GM18498 (cell line): ENCODE measurements at regions not wholly inside any gene's neighbourhood (a gene's known extent, or its start where the extent isn't known, plus 50 kb on each side); places are given as distances from the start of the nearest gene placed in this dataset.

Experiments
- ATAC-seq: cut with Tn5 transposase; IDR thresholded peaks from one replicate; pipeline ENCODE4 v1.9.1; 2021; ENCODE audit warnings: mild to moderate bottlenecking, moderate library complexity; ENCODE audit not compliant: unreplicated experiment

- ATAC-seq: no peak
Observed at GRCh38 chr5:38101897-38102296, 156.5 kb upstream of the EGFLAM start.

- no peak for ATAC-seq
Observed at GRCh38 chr5:38099205-38100168, 158.9 kb upstream of the EGFLAM start.

DNA sequence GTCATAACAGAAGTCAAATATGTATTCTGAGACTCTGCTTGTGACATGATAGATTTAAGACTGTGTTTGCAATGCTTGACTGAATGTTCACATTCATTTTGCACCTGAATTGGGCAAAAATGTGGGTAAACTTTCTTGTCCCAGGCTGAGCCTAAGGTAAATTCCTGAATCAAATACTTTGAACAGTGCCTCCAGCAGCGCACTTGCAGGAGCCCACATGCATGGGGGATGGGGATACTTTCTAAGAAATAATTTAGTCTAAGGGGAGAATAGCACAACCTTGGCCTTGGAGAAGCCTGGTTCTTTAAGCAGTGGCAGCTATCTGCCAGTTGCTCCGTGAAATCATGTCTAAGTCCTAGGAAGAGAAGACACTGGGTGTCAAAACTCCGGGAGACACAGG lies 163.5 kb upstream of the EGFLAM start:
- ATAC-seq: no peak

DNA sequence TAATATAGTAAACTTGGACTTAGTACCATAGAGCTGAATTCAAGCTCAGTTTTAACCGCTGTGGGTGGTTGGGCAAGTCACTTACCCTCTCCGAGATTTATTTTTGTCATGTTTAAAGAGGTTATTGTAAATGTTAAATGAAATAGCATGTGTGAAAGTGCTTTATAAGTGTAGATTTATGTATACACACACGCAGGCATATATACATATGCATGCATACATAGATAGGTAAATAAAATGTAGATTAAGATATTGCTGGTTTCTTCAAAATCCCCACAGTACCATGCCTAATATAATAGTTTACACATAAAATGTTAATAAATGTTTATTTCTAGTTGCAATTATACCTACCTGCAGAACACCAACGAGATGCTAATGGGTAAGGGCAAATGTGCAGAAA lies 164.5 kb upstream of the EGFLAM start:
- no peak for ATAC-seq

DNA sequence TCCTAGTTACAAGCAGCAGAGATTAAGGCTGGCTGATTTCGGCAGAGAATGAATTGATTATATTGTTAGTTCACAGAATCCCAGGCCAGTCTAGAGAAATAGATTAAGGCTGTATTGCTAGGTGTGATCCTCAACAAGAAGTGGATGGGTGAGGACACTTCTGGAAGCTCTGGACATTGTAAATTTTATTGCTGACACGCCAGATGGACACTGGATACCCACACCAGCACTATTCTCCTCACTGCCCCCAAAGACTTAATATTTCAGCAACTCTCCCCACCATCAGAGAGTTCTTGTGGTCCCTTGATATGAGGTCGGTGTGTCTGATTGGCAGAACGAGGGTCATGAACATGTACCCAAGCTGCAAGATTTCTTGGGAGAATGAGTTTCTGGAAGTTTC lies 171.6 kb upstream of the EGFLAM start:
- ATAC-seq: no peak

GRCh38 chr5:38079620-38080402 lies 178.5 kb upstream of the EGFLAM start:
- no peak for ATAC-seq

DNA sequence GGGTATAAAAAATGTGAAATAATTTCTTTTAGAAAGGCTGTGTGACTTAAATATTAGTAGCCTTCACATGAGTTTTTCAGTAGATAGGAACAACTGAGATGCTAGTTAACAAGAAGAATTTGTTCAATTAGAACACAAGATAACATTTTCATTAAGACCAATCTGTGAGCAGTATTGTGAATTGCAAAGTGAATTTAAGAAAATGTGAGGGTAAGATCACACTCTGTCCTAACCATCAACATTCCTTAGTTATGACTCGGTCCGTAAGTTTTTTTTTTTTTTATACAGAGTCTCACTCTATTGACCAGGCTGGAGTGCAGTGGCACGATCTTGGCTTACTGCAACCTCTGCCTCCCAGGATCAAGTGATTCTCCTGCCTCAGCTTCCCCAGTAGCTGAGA lies 180.2 kb upstream of the EGFLAM start:
- no peak for ATAC-seq

DNA sequence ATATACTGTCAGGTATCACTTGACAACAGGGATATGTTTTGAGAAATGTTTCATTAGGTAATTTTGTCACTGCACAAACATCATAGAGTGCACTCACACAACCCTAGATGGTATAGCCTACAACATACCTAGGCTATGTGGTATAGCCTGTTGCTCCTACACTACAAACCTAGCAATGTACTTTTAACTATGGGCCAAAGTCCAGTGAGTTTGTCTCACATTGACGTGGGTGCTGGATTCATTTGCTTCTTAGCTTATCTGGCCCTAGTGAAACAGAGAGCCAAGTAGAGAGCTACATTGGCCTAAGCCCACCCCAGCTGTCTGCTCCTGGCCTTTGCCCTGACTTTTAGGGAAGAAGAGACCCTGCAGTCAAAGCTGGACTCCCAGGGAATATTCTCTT lies 180.7 kb upstream of the EGFLAM start:
- no peak for ATAC-seq

DNA sequence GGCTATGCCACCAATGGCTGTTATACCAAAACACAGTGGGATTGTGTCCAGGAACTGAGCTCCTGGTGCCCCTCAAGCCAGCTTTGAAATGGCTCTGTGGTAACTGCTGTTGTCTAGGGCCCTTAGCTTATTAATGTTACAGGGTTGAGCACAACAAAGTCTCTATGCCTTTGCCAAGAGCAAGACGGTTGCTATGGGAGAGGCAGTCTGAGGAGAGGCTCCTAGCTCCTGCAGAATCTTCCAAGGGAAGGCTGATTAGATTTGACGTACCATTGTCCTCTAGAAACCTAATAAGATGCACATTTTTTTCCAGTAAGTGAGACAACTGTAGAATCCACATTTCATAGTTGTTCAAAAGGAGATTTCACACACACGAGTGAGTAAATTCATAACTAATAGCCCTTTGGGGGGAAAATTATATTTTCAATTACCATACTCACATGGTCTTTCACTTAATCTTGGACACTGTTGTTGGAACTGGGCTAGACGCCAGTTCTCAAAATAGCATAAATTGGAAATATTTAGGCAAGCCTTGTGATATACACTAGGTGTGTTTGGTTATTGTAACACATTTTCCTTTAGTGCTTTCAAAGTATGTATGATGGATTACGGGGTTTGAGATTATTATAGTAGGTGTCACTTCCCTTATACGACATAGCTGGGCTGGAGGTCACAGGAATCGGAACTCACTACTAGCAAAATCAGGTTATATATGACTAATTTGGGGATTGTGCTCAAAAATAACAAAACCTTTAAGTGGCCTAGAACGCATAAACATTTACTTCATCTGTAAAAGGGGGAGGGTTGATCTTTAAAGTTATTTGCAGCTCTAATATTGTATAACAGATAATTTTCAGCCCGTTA lies 186.3 kb upstream of the EGFLAM start:
- ATAC-seq: no peak

DNA sequence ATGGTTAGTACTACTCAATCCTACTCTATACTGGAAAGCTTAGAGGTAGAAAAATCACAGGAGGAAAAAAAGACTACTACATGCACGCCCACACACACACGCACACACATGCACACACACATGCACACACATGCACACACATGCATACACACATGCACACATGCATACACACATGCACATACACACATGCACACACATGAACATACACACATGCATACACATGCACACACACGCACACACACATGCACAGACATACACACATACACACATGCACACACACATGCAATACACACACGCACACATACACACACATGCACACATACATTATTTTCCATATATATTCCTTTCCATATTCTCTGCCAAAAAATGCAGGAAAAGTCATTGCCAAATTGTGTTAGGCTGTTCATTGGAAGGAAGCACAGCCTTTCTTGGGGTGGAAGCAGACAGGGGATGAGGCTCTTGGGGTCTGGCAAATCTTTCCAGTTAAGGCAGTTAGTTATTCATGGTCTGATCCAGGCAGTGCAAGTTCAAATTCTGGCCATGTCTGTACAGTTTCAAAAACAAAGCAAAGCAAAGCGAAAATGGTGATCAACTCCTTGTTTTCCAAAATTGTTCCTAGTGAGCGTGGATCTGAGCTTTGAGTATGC lies 187.9 kb upstream of the EGFLAM start:
- no peak for ATAC-seq

DNA sequence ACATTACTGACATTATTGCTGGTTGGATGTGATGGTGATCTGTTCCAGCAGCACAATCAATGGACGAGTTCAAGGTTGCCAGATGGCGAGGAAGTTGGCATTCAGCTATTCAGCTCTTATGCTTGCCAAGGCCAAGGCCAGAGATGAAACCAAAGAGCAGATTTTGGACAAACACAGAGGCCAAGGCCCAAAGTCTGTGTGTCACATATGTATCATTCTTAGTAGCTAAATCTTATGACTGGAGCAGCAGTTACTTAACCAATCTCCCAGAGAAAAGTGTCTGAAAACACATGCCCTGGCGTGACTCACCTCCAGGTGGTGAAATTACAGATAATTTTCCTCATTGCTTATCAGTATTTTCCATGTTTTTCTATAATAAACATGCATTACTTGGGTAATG lies 189.0 kb upstream of the EGFLAM start:
- no peak for ATAC-seq

GRCh38 chr5:38060354-38060753 lies 198.0 kb upstream of the EGFLAM start:
- no peak for ATAC-seq

- no peak for ATAC-seq
Observed at GRCh38 chr5:38059876-38060275, 198.5 kb upstream of the EGFLAM start.

- ATAC-seq: no peak
Observed at GRCh38 chr5:38051711-38052511, 206.4 kb upstream of the EGFLAM start.

GRCh38 chr5:38048400-38048799 lies 208.6 kb upstream of the GDNF start:
- no peak for ATAC-seq

DNA sequence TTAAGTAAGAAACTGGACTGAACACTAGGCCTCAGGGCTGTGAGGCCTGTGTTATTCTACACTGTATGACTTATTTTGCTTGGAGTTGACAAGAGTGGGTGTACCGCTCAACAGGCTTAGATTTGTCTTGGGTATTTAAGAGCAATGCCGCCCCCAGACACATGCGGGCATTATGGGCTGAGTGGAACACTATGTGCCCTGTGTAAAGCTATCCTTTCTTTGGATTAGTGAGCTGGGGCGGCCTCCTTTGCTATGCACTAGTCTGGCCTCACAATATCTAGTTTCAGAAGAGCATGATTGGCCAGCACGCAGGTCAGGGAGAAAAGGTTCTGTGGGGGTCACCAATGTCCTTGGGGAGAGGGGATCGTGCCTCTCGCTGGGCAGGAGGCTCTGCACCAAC lies 206.3 kb upstream of the GDNF start:
- no peak for ATAC-seq

GRCh38 chr5:38045446-38045845 lies 205.6 kb upstream of the GDNF start:
- no peak for ATAC-seq

DNA sequence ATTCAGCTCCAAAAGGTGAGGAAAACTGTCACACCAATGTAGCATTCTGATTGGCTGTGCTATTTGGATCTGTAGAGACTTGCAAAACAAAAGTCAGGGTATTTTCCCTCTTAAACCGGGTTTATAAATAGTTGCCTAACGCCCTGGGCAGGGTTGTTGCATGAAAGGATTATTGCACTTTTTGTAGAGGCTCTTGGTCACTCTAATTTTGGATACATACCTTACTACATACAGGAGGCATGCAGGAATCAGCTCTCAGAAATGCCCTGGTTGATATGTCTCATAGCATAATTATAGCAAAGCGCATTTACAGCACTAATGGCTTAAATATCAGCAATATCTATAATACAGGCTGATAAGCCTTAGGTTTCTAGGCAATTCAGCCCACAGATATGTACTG lies 200.0 kb upstream of the GDNF start:
- ATAC-seq: no peak

DNA sequence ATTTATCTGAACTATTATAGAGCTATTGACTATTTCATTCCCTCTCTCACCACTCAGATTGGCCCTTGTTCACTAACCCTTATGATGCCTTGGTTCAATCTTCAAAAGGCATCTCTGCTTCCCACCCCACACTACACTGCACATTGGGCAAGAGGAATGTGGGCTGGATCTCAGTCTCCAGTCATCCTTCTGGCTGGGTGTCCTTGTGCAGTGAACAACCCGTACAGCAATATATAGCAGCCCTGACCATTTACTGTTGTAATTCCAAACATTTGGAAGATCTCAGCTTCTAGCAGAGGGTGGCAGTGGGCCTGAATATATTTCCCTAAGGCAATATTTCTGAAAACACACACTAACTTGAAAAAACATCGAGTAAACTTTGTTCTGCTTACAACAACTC lies 199.2 kb upstream of the GDNF start:
- ATAC-seq: no peak

DNA sequence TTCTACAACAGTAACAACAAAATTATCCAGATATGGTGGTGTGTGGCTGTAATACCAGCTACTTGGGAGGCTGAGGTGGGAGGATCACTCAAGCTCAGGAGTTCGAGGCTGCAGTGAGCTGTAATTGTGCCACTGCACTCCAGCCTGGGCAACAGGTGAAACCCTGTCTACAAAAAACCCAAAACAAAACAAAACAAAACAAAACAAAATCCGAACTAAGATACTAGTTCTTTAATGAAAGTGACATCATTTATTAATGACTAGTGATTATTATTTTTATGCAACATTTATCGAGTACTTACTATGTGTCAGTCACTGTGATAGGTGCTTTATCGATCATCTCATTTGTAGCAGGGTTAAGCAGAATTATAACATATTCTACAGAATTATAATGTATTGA lies 196.9 kb upstream of the GDNF start:
- no peak for ATAC-seq
